Ascending aorta (tissue), 2 donors: ENCODE measurements at regions not wholly inside any gene's neighbourhood (a gene's known extent, or its start where the extent isn't known, plus 50 kb on each side); places are given as distances from the start of the nearest gene placed in this dataset.

Source experiments
- DNase-seq, 2 donors: peaks; one replicate each; pipeline ENCODE4 v3.0.0-alpha.2; 2019; ENCODE audit warnings: low spot score in 2 of 2
- H3K27ac ChIP-seq, 2 donors: fragments of 200-600 bp; sonication (generic); one replicate each; pipeline ENCODE4 v1.5.1; 2016 to 2017; ENCODE audit warnings: mild to moderate bottlenecking in 1 of 2
- H3K27me3 ChIP-seq: fragments of 200-600 bp; sonication (generic); one replicate; pipeline ENCODE4 v1.5.1; 2017
- H3K36me3 ChIP-seq, 2 donors: fragments of 200-600 bp; sonication (generic); one replicate each; pipeline ENCODE4 v1.5.1; 2016
- H3K4me1 ChIP-seq, 2 donors: fragments of 200-600 bp; sonication (generic); one replicate each; pipeline ENCODE4 v1.5.1; 2016 to 2017; ENCODE audit warnings: mild to moderate bottlenecking in 1 of 2
- H3K4me3 ChIP-seq, 2 donors: fragments of 200-600 bp; sonication (generic); one replicate each; pipeline ENCODE4 v1.5.1; 2016 to 2017; ENCODE audit warnings: mild to moderate bottlenecking in 1 of 2
- H3K9me3 ChIP-seq, 2 donors: fragments of 200-600 bp; sonication (generic); one replicate each; pipeline ENCODE4 v1.5.1; 2016
- CTCF ChIP-seq, 3 experiments: fragments of 200-600 bp in 2 of 3; fragments of 450-650 bp in 1 of 3; sonication (generic) in 2 of 3; IDR thresholded peaks; one replicate each; pipeline ENCODE4 v1.5.1; 2016 to 2019; ENCODE audit warnings: antibody characterized with exemption in 3 of 3, mild to moderate bottlenecking in 1 of 3, moderate library complexity in 1 of 3
- intact Hi-C: fragments of 100-400 bp; cut with DNase I; formaldehyde crosslinking; loops from one replicate; pipeline ENCODE4 v1.15.1; 2023

- Histone ChIP-seq H3K27me3 (no peaks in the 10 kb centered on the region), H3K4me1 (no peaks in the 10 kb centered on the region), H3K27ac (no peak overlapping the region), H3K36me3 (no peaks in the 10 kb centered on the region), H3K4me3 (no peak overlapping the region), H3K9me3 (no peaks in the 10 kb centered on the region)
- intact Hi-C loops, result no loop called here
- TF ChIP-seq CTCF (IDR thresholded peaks at IDR 0.05), result no peak
- DNase-seq, result no peak
These were observed 199.3 kb upstream of the GRIK3 start for GRCh38 chr1:37233606-37234005.

GRCh38 chr1:37234941-37235418 is 200.7 kb upstream of the GRIK3 start:
- H3K9me3 ChIP-seq, result no peaks in the 10 kb centered on the region
- H3K27me3 ChIP-seq, result no peaks in the 10 kb centered on the region
- H3K4me3 ChIP-seq, result no peak overlapping the region
- no peak for DNase-seq
- intact Hi-C loops, result no loop called here
- H3K4me1 ChIP-seq, result no peaks in the 10 kb centered on the region
- H3K27ac ChIP-seq, result no peak overlapping the region
- H3K36me3 ChIP-seq, result no peaks in the 10 kb centered on the region
- no peak for TF ChIP-seq CTCF (IDR thresholded peaks at IDR 0.05)

GRCh38 chr1:37237948-37238347 is 203.6 kb upstream of the GRIK3 start:
- intact Hi-C loops, result no loop called here
- no peak for TF ChIP-seq CTCF (IDR thresholded peaks at IDR 0.05)
- no peaks in the 10 kb centered on the region for H3K9me3 ChIP-seq
- no peaks in the 10 kb centered on the region for H3K27me3 ChIP-seq
- H3K36me3 ChIP-seq, result no peaks in the 10 kb centered on the region
- no peak overlapping the region for H3K4me3 ChIP-seq
- no peaks in the 10 kb centered on the region for H3K4me1 ChIP-seq
- DNase-seq, result no peak
- no peak overlapping the region for H3K27ac ChIP-seq

GRCh38 chr1:37238364-37239224 is 204.3 kb upstream of the GRIK3 start:
- Histone ChIP-seq H3K4me1 (no peaks in the 10 kb centered on the region), H3K27ac (no peak overlapping the region), H3K9me3 (no peaks in the 10 kb centered on the region), H3K4me3 (no peak overlapping the region), H3K36me3 (no peaks in the 10 kb centered on the region), H3K27me3 (no peaks in the 10 kb centered on the region)
- no peak for DNase-seq
- intact Hi-C loops, result no loop called here
- no peak for TF ChIP-seq CTCF (IDR thresholded peaks at IDR 0.05)

GRCh38 chr1:37239225-37239740 is 205.0 kb upstream of the GRIK3 start:
- H3K4me1 ChIP-seq, result no peaks in the 10 kb centered on the region
- intact Hi-C loops, result no loop called here
- no peaks in the 10 kb centered on the region for H3K9me3 ChIP-seq
- H3K27ac ChIP-seq, result no peak overlapping the region
- H3K27me3 ChIP-seq, result no peaks in the 10 kb centered on the region
- no peak for DNase-seq
- no peak overlapping the region for H3K4me3 ChIP-seq
- no peak for TF ChIP-seq CTCF (IDR thresholded peaks at IDR 0.05)
- H3K36me3 ChIP-seq, result no peaks in the 10 kb centered on the region
